ENCODE measurements at regions not wholly inside any gene's neighbourhood (a gene's known extent, or its start where the extent isn't known, plus 50 kb on each side); places are given as distances from the start of the nearest gene placed in this dataset.

DNA sequence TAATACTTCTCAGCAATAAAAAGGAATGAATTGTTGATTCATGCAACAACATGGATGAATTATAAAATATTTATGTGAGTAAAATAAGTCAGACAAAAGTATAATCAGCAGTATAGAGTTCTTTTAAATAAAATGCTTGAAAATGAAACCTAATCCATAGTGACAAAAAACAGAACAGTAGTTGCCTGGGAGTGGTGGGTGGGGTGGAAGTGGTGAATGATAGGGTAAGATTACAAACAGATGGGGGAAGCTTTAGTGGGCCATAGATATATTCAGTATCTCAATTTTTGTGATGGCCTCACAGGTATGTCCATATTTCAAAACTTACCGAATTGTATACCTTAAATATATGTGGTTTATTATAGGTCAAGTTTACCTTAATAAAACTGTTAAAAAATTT lies 124.9 kb upstream of the UBL3 start:
- Histone ChIP-seq H3K4me3 (no peak overlapping the region), H3K27ac (no peak overlapping the region), H3K9me3 (no peaks in the 10 kb centered on the region), H3K4me2 (no peak overlapping the region), H3K4me1 (no peaks in the 10 kb centered on the region)
- TF ChIP-seq JUN (IDR thresholded peaks at IDR 0.05): no peak
- TF ChIP-seq, protein P1, sequence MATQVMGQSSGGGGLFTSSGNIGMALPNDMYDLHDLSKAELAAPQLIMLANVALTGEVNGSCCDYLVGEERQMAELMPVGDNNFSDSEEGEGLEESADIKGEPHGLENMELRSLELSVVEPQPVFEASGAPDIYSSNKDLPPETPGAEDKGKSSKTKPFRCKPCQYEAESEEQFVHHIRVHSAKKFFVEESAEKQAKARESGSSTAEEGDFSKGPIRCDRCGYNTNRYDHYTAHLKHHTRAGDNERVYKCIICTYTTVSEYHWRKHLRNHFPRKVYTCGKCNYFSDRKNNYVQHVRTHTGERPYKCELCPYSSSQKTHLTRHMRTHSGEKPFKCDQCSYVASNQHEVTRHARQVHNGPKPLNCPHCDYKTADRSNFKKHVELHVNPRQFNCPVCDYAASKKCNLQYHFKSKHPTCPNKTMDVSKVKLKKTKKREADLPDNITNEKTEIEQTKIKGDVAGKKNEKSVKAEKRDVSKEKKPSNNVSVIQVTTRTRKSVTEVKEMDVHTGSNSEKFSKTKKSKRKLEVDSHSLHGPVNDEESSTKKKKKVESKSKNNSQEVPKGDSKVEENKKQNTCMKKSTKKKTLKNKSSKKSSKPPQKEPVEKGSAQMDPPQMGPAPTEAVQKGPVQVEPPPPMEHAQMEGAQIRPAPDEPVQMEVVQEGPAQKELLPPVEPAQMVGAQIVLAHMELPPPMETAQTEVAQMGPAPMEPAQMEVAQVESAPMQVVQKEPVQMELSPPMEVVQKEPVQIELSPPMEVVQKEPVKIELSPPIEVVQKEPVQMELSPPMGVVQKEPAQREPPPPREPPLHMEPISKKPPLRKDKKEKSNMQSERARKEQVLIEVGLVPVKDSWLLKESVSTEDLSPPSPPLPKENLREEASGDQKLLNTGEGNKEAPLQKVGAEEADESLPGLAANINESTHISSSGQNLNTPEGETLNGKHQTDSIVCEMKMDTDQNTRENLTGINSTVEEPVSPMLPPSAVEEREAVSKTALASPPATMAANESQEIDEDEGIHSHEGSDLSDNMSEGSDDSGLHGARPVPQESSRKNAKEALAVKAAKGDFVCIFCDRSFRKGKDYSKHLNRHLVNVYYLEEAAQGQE (IDR thresholded peaks at IDR 0.05): no peak
- TF ChIP-seq, protein P2, sequence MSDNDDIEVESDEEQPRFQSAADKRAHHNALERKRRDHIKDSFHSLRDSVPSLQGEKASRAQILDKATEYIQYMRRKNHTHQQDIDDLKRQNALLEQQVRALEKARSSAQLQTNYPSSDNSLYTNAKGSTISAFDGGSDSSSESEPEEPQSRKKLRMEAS (IDR thresholded peaks at IDR 0.05): no peak
- POLR2A ChIA-PET: no interaction called here
- DNase-seq (ENCODE audit: low read depth in 1 of 2, low spot score in 1 of 2): no peak
- ATAC-seq: no peak
- no peak for FAIRE-seq
- 76% methylated on average over 1 of the region's 1 CpG for WGBS (ENCODE audit: missing lambda C conversion rate)
- CTCF ChIA-PET: interaction anchor here (0.8 to 1.1 kb wide), 3 partner anchors 14 to 373 kb away, joined by 3 read pairs; no protein-coding TSS in a partner anchor

DNA sequence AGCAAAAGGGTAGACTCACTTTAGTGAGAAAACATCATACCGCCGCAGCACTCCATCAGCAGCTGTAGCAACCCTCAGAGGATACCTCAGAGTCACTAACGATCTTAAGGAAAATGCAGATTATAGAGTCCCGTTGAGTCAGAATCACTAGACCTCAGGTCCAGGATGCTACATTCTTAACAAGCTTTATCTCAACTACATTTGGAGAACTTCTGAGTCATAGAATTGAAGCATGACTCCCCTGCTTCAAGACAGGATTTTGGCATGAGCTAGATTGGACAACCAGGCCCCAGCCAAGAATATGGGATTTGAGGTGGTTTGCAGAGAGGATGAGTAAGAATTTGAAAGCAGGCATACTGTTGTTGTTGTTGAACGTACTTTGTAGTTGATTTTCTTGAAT lies 118.9 kb upstream of the UBL3 start:
- Histone ChIP-seq H3K9me3 (peaks cover 3% of the 10 kb centered on the region; the same call in 1 of the 3 replicates), H3K27ac (no peak overlapping the region), H3K4me1 (no peaks in the 10 kb centered on the region), H3K4me2 (no peak overlapping the region), H3K4me3 (no peak overlapping the region)
- FAIRE-seq: no peak
- no peak for DNase-seq (ENCODE audit: low read depth in 1 of 2, low spot score in 1 of 2)
- no peak for ATAC-seq
- ChIA-PET POLR2A (no interaction called here), CTCF (no interaction called here)
- TF ChIP-seq RFX5 (IDR thresholded peaks at IDR 0.05) (no peak), KDM1A (IDR thresholded peaks at IDR 0.05; ENCODE audit: low read depth) (no peak), MAFK (IDR thresholded peaks at IDR 0.05; ENCODE audit: partially characterized antibody) (no peak), RCOR1 (IDR thresholded peaks at IDR 0.05; ENCODE audit: low read depth, low read length) (no peak), NFE2L2 (conservative IDR thresholded peaks at IDR 0.05; ENCODE audit: low read length) (no peak), ESRRA (IDR thresholded peaks at IDR 0.05; ENCODE audit: borderline replicate concordance, low read length) (no peak), BHLHE40 (IDR thresholded peaks at IDR 0.05; ENCODE audit: low read depth, low read length) (no peak), RNF2 (IDR thresholded peaks at IDR 0.05; ENCODE audit: borderline replicate concordance, low read depth) (no peak), FOSL2 (IDR thresholded peaks at IDR 0.05) (no peak), FOSL2 (CRISPR knock-in tag; IDR thresholded peaks at IDR 0.05) (no peak), CHD4 (IDR thresholded peaks at IDR 0.05; ENCODE audit: borderline replicate concordance) (no peak), TFCP2L1 (CRISPR knock-in tag; IDR thresholded peaks at IDR 0.05) (no peak), CBX2 (IDR thresholded peaks at IDR 0.05; ENCODE audit: borderline replicate concordance, low read depth) (no peak)
- TF ChIP-seq, protein P3, sequence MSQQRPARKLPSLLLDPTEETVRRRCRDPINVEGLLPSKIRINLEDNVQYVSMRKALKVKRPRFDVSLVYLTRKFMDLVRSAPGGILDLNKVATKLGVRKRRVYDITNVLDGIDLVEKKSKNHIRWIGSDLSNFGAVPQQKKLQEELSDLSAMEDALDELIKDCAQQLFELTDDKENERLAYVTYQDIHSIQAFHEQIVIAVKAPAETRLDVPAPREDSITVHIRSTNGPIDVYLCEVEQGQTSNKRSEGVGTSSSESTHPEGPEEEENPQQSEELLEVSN (IDR thresholded peaks at IDR 0.05; ENCODE audit: borderline replicate concordance, low read depth): no peak
- TF ChIP-seq, protein P4, sequence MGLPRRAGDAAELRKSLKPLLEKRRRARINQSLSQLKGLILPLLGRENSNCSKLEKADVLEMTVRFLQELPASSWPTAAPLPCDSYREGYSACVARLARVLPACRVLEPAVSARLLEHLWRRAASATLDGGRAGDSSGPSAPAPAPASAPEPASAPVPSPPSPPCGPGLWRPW (IDR thresholded peaks at IDR 0.05): no peak
- TF ChIP-seq, protein P5, sequence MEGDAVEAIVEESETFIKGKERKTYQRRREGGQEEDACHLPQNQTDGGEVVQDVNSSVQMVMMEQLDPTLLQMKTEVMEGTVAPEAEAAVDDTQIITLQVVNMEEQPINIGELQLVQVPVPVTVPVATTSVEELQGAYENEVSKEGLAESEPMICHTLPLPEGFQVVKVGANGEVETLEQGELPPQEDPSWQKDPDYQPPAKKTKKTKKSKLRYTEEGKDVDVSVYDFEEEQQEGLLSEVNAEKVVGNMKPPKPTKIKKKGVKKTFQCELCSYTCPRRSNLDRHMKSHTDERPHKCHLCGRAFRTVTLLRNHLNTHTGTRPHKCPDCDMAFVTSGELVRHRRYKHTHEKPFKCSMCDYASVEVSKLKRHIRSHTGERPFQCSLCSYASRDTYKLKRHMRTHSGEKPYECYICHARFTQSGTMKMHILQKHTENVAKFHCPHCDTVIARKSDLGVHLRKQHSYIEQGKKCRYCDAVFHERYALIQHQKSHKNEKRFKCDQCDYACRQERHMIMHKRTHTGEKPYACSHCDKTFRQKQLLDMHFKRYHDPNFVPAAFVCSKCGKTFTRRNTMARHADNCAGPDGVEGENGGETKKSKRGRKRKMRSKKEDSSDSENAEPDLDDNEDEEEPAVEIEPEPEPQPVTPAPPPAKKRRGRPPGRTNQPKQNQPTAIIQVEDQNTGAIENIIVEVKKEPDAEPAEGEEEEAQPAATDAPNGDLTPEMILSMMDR (IDR thresholded peaks at IDR 0.05): no peak
- 66% methylated on average over 5 of the region's 5 CpGs for whole genome bisulfite sequencing (ENCODE audit: missing lambda C conversion rate)

All from A549 (cell line).